A673 (cell line): ENCODE measurements at regions not wholly inside any gene's neighbourhood (a gene's known extent, or its start where the extent isn't known, plus 50 kb on each side); places are given as distances from the start of the nearest gene placed in this dataset.

Experiments
- EZH2 ChIP-seq: fragments of 200-600 bp; sonication (generic); IDR thresholded peaks from 2 replicates; pipeline ENCODE4 v1.6.1; 2017; ENCODE audit warnings: borderline replicate concordance, low read depth, mild to moderate bottlenecking, mixed read lengths, antibody characterized with exemption, low read length; ENCODE audit not compliant: poor library complexity, severe bottlenecking
- TF ChIP-seq, protein P1 (sequence below): fragments of 300-800, 200-600 bp; sonication (generic); conservative IDR thresholded peaks from 2 replicates; pipeline ENCODE4 v1.5.1; 2017; ENCODE audit warnings: low read depth, mild to moderate bottlenecking, antibody characterized with exemption, low read length, moderate library complexity, mixed read lengths

DNA sequence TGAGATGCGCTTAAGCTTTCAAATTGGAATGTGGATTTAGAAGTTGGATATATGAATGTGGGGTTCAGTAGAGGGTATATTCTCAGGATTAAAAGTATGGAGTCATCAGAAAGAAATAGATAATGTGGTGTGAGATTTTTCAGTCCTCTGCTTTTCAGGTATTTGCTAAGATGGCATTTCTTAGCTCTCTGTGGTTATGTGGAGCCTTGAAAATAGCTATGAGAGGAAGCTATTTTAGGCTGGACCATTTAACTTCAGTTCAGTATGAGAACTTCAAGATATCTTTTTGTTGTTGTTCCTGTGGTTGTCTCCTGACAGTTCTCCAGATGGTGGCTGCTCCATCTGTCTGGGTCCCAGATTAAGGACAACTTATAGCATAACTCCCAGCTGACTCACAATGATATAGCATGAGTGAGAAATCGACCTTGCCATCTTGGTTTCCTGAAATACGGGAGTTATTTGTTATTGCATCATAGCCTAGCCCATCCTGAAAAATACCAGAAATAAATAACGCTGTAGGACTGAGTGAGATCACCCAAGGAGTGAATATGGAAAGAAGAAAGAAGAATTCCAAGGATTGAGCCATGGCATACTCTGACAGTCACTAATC lies 461.5 kb downstream of the ANXA1 start:
- TF ChIP-seq, protein P1, sequence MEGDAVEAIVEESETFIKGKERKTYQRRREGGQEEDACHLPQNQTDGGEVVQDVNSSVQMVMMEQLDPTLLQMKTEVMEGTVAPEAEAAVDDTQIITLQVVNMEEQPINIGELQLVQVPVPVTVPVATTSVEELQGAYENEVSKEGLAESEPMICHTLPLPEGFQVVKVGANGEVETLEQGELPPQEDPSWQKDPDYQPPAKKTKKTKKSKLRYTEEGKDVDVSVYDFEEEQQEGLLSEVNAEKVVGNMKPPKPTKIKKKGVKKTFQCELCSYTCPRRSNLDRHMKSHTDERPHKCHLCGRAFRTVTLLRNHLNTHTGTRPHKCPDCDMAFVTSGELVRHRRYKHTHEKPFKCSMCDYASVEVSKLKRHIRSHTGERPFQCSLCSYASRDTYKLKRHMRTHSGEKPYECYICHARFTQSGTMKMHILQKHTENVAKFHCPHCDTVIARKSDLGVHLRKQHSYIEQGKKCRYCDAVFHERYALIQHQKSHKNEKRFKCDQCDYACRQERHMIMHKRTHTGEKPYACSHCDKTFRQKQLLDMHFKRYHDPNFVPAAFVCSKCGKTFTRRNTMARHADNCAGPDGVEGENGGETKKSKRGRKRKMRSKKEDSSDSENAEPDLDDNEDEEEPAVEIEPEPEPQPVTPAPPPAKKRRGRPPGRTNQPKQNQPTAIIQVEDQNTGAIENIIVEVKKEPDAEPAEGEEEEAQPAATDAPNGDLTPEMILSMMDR: no peak
- no peak for TF ChIP-seq EZH2
